ENCODE measurements at regions not wholly inside any gene's neighbourhood (a gene's known extent, or its start where the extent isn't known, plus 50 kb on each side); places are given as distances from the start of the nearest gene placed in this dataset.

DNA sequence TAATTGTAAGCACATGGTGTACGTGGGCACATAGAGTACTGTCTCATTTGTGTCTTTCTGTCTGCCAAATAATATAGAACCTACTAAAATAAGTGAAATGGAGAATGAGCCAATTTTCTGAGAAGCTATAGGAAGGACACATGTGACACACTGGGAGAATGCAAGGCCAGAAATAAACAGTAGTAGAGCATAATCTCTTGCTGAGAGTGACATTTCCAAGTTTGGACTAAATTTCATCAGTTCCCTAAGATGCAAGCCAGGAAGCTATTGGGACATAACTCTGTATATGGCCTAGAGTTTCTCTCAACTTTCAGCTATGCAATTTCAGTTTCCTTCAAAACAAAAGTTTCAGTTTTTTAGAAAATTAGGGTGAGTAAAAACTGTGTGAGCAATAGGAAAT lies 638.7 kb downstream of the PCDH18 start:
- Histone ChIP-seq H3K4me1 (ENCODE audit: control insufficient read depth in 2 of 2, insufficient read depth in 2 of 2, low read length in 2 of 2) (no peaks in the 10 kb centered on the region), H3K27me3 (ENCODE audit: control insufficient read depth in 2 of 2, insufficient read depth in 2 of 2, low read length in 2 of 2) (no peaks in the 10 kb centered on the region), H3K9ac (ENCODE audit: low read depth in 1 of 2, low read length in 2 of 2) (no peak overlapping the region), H3K9me3 (ENCODE audit: control insufficient read depth in 2 of 2, low read length in 2 of 2) (no peaks in the 10 kb centered on the region), H3K4me3 (ENCODE audit: low read length in 2 of 2) (no peak overlapping the region), H3K27ac (ENCODE audit: low read depth in 2 of 2, low read length in 2 of 2) (no peak overlapping the region), H3K36me3 (ENCODE audit: control insufficient read depth in 2 of 2, insufficient read depth in 2 of 2, low read length in 2 of 2) (no peaks in the 10 kb centered on the region)

- no peak overlapping the region for H3K9ac ChIP-seq (ENCODE audit: low read depth in 1 of 2, low read length in 2 of 2)
- H3K4me1 ChIP-seq (ENCODE audit: control insufficient read depth in 2 of 2, insufficient read depth in 2 of 2, low read length in 2 of 2) = no peaks in the 10 kb centered on the region
- no peak overlapping the region for H3K27ac ChIP-seq (ENCODE audit: low read depth in 2 of 2, low read length in 2 of 2)
Observed at GRCh38 chr4:136881666-136882065, 650.6 kb downstream of the PCDH18 start.

GRCh38 chr4:136873555-136873954 lies 658.7 kb downstream of the PCDH18 start:
- Histone ChIP-seq H3K36me3 (ENCODE audit: control insufficient read depth in 2 of 2, insufficient read depth in 2 of 2, low read length in 2 of 2) (no peaks in the 10 kb centered on the region), H3K9ac (ENCODE audit: low read depth in 1 of 2, low read length in 2 of 2) (no peak overlapping the region), H3K4me3 (ENCODE audit: low read length in 2 of 2) (no peak overlapping the region), H3K27me3 (ENCODE audit: control insufficient read depth in 2 of 2, insufficient read depth in 2 of 2, low read length in 2 of 2) (no peaks in the 10 kb centered on the region), H3K27ac (ENCODE audit: low read depth in 2 of 2, low read length in 2 of 2) (no peak overlapping the region), H3K9me3 (ENCODE audit: control insufficient read depth in 2 of 2, low read length in 2 of 2) (no peaks in the 10 kb centered on the region), H3K4me1 (ENCODE audit: control insufficient read depth in 2 of 2, insufficient read depth in 2 of 2, low read length in 2 of 2) (no peaks in the 10 kb centered on the region)

More at GRCh38 chr4:136881666-136882065, 650.6 kb downstream of the PCDH18 start:
- Histone ChIP-seq H3K27me3 (ENCODE audit: control insufficient read depth in 2 of 2, insufficient read depth in 2 of 2, low read length in 2 of 2) (no peaks in the 10 kb centered on the region), H3K36me3 (ENCODE audit: control insufficient read depth in 2 of 2, insufficient read depth in 2 of 2, low read length in 2 of 2) (no peaks in the 10 kb centered on the region), H3K9me3 (ENCODE audit: control insufficient read depth in 2 of 2, low read length in 2 of 2) (no peaks in the 10 kb centered on the region), H3K4me3 (ENCODE audit: low read length in 2 of 2) (no peak overlapping the region)

DNA sequence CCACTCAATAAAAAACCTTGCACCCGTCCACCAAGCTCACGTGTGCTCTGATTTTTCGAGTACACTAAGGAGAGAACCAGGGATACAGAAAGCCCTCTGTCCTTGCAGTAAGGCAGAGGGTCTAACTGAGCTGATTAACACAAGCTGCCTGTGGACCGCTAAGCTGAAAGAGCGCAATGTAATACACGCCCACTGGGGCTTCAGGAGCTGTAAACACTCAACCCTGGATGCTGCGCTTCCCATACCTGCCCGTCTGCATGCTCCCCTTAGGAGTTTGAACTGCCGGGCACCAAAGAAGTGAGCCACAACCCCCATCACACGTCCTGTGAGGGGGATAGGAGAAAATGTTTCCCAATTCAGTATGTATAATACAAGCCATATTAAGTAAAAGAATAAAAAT lies 664.8 kb downstream of the PCDH18 start:
- Histone ChIP-seq H3K27ac (ENCODE audit: low read depth in 2 of 2, low read length in 2 of 2) (no peak overlapping the region), H3K36me3 (ENCODE audit: control insufficient read depth in 2 of 2, insufficient read depth in 2 of 2, low read length in 2 of 2) (no peaks in the 10 kb centered on the region), H3K4me1 (ENCODE audit: control insufficient read depth in 2 of 2, insufficient read depth in 2 of 2, low read length in 2 of 2) (no peaks in the 10 kb centered on the region), H3K9me3 (ENCODE audit: control insufficient read depth in 2 of 2, low read length in 2 of 2) (no peaks in the 10 kb centered on the region), H3K4me3 (ENCODE audit: low read length in 2 of 2) (no peak overlapping the region), H3K9ac (ENCODE audit: low read depth in 1 of 2, low read length in 2 of 2) (no peak overlapping the region), H3K27me3 (ENCODE audit: control insufficient read depth in 2 of 2, insufficient read depth in 2 of 2, low read length in 2 of 2) (no peaks in the 10 kb centered on the region)

- Histone ChIP-seq H3K36me3 (ENCODE audit: control insufficient read depth in 2 of 2, insufficient read depth in 2 of 2, low read length in 2 of 2) (no peaks in the 10 kb centered on the region), H3K9ac (ENCODE audit: low read depth in 1 of 2, low read length in 2 of 2) (no peak overlapping the region), H3K4me1 (ENCODE audit: control insufficient read depth in 2 of 2, insufficient read depth in 2 of 2, low read length in 2 of 2) (no peaks in the 10 kb centered on the region), H3K4me3 (ENCODE audit: low read length in 2 of 2) (no peak overlapping the region), H3K27me3 (ENCODE audit: control insufficient read depth in 2 of 2, insufficient read depth in 2 of 2, low read length in 2 of 2) (no peaks in the 10 kb centered on the region), H3K27ac (ENCODE audit: low read depth in 2 of 2, low read length in 2 of 2) (no peak overlapping the region), H3K9me3 (ENCODE audit: control insufficient read depth in 2 of 2, low read length in 2 of 2) (no peaks in the 10 kb centered on the region)
Observed at GRCh38 chr4:136865526-136865925, 666.8 kb downstream of the PCDH18 start.

GRCh38 chr4:136864604-136865185 lies 667.6 kb downstream of the PCDH18 start:
- no peaks in the 10 kb centered on the region for H3K27me3 ChIP-seq (ENCODE audit: control insufficient read depth in 2 of 2, insufficient read depth in 2 of 2, low read length in 2 of 2)
- H3K4me3 ChIP-seq (ENCODE audit: low read length in 2 of 2) = no peak overlapping the region
- no peaks in the 10 kb centered on the region for H3K4me1 ChIP-seq (ENCODE audit: control insufficient read depth in 2 of 2, insufficient read depth in 2 of 2, low read length in 2 of 2)
- H3K36me3 ChIP-seq (ENCODE audit: control insufficient read depth in 2 of 2, insufficient read depth in 2 of 2, low read length in 2 of 2) = no peaks in the 10 kb centered on the region
- no peaks in the 10 kb centered on the region for H3K9me3 ChIP-seq (ENCODE audit: control insufficient read depth in 2 of 2, low read length in 2 of 2)
- H3K9ac ChIP-seq (ENCODE audit: low read depth in 1 of 2, low read length in 2 of 2) = no peak overlapping the region
- no peak overlapping the region for H3K27ac ChIP-seq (ENCODE audit: low read depth in 2 of 2, low read length in 2 of 2)

DNA sequence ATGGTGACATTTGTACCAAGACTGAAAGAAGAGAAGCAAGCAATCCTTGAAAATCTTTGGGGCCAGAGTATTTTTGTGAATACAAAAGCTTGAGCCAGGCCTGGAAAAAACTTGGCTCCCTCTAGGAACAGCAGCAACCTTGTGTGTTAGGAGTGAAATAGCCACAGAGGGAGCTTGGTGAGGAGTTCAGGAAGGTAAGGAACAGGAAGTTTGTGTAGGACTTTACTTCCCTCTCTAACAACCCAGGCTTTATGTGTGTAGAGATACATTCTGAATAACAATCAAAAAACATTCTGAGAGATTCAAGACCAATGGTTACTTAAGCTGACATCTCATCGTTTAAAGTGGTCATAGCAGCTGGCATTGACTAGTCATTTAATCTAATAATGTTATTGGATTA lies 668.5 kb downstream of the PCDH18 start:
- Histone ChIP-seq H3K9ac (ENCODE audit: low read depth in 1 of 2, low read length in 2 of 2) (no peak overlapping the region), H3K36me3 (ENCODE audit: control insufficient read depth in 2 of 2, insufficient read depth in 2 of 2, low read length in 2 of 2) (no peaks in the 10 kb centered on the region), H3K27ac (ENCODE audit: low read depth in 2 of 2, low read length in 2 of 2) (no peak overlapping the region), H3K4me3 (ENCODE audit: low read length in 2 of 2) (no peak overlapping the region), H3K9me3 (ENCODE audit: control insufficient read depth in 2 of 2, low read length in 2 of 2) (no peaks in the 10 kb centered on the region), H3K4me1 (ENCODE audit: control insufficient read depth in 2 of 2, insufficient read depth in 2 of 2, low read length in 2 of 2) (no peaks in the 10 kb centered on the region), H3K27me3 (ENCODE audit: control insufficient read depth in 2 of 2, insufficient read depth in 2 of 2, low read length in 2 of 2) (no peaks in the 10 kb centered on the region)

DNA sequence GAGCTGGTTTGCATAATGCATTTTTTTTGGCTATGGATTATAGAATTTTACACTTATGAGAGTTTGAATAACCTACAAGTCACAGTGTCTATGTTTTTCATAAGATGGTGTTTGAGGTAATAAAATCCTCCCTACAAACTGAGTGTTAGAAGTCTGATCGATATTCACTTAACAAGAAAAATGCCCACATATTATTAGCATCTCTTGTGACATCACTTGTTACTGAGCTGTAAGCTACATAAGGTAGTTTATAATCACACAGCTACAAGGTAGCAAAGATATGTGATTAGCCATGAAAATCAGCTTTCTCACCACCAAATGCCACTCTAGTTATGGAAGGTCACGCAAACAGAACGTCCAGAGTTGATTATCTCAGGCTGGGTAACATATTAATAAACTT lies 669.6 kb downstream of the PCDH18 start:
- no peak overlapping the region for H3K27ac ChIP-seq (ENCODE audit: low read depth in 2 of 2, low read length in 2 of 2)

GRCh38 chr4:136861091-136861490 lies 671.2 kb downstream of the PCDH18 start:
- Histone ChIP-seq H3K4me3 (ENCODE audit: low read length in 2 of 2) (no peak overlapping the region), H3K27ac (ENCODE audit: low read depth in 2 of 2, low read length in 2 of 2) (no peak overlapping the region), H3K9me3 (ENCODE audit: control insufficient read depth in 2 of 2, low read length in 2 of 2) (no peaks in the 10 kb centered on the region), H3K27me3 (ENCODE audit: control insufficient read depth in 2 of 2, insufficient read depth in 2 of 2, low read length in 2 of 2) (no peaks in the 10 kb centered on the region), H3K4me1 (ENCODE audit: control insufficient read depth in 2 of 2, insufficient read depth in 2 of 2, low read length in 2 of 2) (no peaks in the 10 kb centered on the region), H3K9ac (ENCODE audit: low read depth in 1 of 2, low read length in 2 of 2) (no peak overlapping the region), H3K36me3 (ENCODE audit: control insufficient read depth in 2 of 2, insufficient read depth in 2 of 2, low read length in 2 of 2) (no peaks in the 10 kb centered on the region)

More for the DNA sequence above, 669.6 kb downstream of the PCDH18 start:
- no peak overlapping the region for H3K9ac ChIP-seq (ENCODE audit: low read depth in 1 of 2, low read length in 2 of 2)
- H3K27me3 ChIP-seq (ENCODE audit: control insufficient read depth in 2 of 2, insufficient read depth in 2 of 2, low read length in 2 of 2) = no peaks in the 10 kb centered on the region
- H3K36me3 ChIP-seq (ENCODE audit: control insufficient read depth in 2 of 2, insufficient read depth in 2 of 2, low read length in 2 of 2) = no peaks in the 10 kb centered on the region
- no peaks in the 10 kb centered on the region for H3K4me1 ChIP-seq (ENCODE audit: control insufficient read depth in 2 of 2, insufficient read depth in 2 of 2, low read length in 2 of 2)
- H3K9me3 ChIP-seq (ENCODE audit: control insufficient read depth in 2 of 2, low read length in 2 of 2) = no peaks in the 10 kb centered on the region
- H3K4me3 ChIP-seq (ENCODE audit: low read length in 2 of 2) = no peak overlapping the region

DNA sequence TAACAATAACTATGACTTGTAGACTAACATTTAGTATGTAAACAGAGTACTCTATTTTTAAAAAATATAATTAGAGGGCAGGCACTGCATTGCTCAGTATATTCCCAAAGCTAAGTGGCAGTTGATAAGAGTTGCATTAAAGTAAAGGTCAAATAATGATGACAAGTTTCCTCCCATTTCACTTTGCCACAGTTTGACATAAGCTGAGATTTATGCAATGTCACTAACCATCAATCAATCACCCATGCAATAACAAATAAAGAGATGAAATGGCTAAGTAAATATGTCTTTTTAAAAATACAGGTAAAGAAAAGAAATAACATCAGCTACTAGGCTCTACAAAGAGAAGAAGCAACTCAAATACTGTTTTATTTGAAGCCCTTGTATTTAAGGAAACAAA lies 673.4 kb downstream of the PCDH18 start:
- no peak overlapping the region for H3K4me3 ChIP-seq (ENCODE audit: low read length in 2 of 2)
- H3K27ac ChIP-seq (ENCODE audit: low read depth in 2 of 2, low read length in 2 of 2) = no peak overlapping the region

GRCh38 chr4:136855886-136856285 lies 676.4 kb downstream of the PCDH18 start:
- Histone ChIP-seq H3K36me3 (ENCODE audit: control insufficient read depth in 2 of 2, insufficient read depth in 2 of 2, low read length in 2 of 2) (no peaks in the 10 kb centered on the region), H3K4me3 (ENCODE audit: low read length in 2 of 2) (no peak overlapping the region), H3K4me1 (ENCODE audit: control insufficient read depth in 2 of 2, insufficient read depth in 2 of 2, low read length in 2 of 2) (no peaks in the 10 kb centered on the region), H3K27ac (ENCODE audit: low read depth in 2 of 2, low read length in 2 of 2) (no peak overlapping the region), H3K27me3 (ENCODE audit: control insufficient read depth in 2 of 2, insufficient read depth in 2 of 2, low read length in 2 of 2) (no peaks in the 10 kb centered on the region), H3K9me3 (ENCODE audit: control insufficient read depth in 2 of 2, low read length in 2 of 2) (no peaks in the 10 kb centered on the region), H3K9ac (ENCODE audit: low read depth in 1 of 2, low read length in 2 of 2) (no peak overlapping the region)

More for the DNA sequence above, 673.4 kb downstream of the PCDH18 start:
- Histone ChIP-seq H3K4me1 (ENCODE audit: control insufficient read depth in 2 of 2, insufficient read depth in 2 of 2, low read length in 2 of 2) (no peaks in the 10 kb centered on the region), H3K27me3 (ENCODE audit: control insufficient read depth in 2 of 2, insufficient read depth in 2 of 2, low read length in 2 of 2) (no peaks in the 10 kb centered on the region), H3K9me3 (ENCODE audit: control insufficient read depth in 2 of 2, low read length in 2 of 2) (no peaks in the 10 kb centered on the region), H3K36me3 (ENCODE audit: control insufficient read depth in 2 of 2, insufficient read depth in 2 of 2, low read length in 2 of 2) (no peaks in the 10 kb centered on the region), H3K9ac (ENCODE audit: low read depth in 1 of 2, low read length in 2 of 2) (no peak overlapping the region)

Measured in mucosa of rectum (tissue), 2 donors.